Fibroblast of skin of left quadriceps (primary cell): ENCODE measurements at regions not wholly inside any gene's neighbourhood (a gene's known extent, or its start where the extent isn't known, plus 50 kb on each side); places are given as distances from the start of the nearest gene placed in this dataset.
"Not testable (repeated sequence)": the region's sequence is repeated elsewhere in the genome, so short reads cannot be mapped to it uniquely, and the experiment has no call there.

Source experiments
- DNase-seq, 2 experiments: peaks; one replicate each; pipeline ENCODE4 v3.0.0-alpha.2; 2013; ENCODE audit warnings: low read depth in 2 of 2

- no peak for DNase-seq
Measured at GRCh38 chr5:27832886-27833285, 794.5 kb upstream of the CDH9 start.

- peak; percentile 56 to 67 for DNase-seq
Measured at GRCh38 chr5:27830546-27830945, 792.2 kb upstream of the CDH9 start.

GRCh38 chr5:27821681-27822080 is 783.3 kb upstream of the CDH9 start:
- DNase-seq = no peak

- no peak for DNase-seq
Measured at GRCh38 chr5:27818888-27819287, 780.5 kb upstream of the CDH9 start.

- DNase-seq = no peak
Measured at GRCh38 chr5:27814983-27815382, 776.6 kb upstream of the CDH9 start.

GRCh38 chr5:27814286-27814685 is 775.9 kb upstream of the CDH9 start:
- DNase-seq = no peak

GRCh38 chr5:27810458-27810857 is 772.1 kb upstream of the CDH9 start:
- no peak for DNase-seq

- no peak for DNase-seq
Measured at GRCh38 chr5:27797220-27797619, 758.8 kb upstream of the CDH9 start.

GRCh38 chr5:27788184-27788583 is 749.8 kb upstream of the CDH9 start:
- DNase-seq = no peak

- no peak for DNase-seq
Measured at GRCh38 chr5:27784317-27784716, 745.9 kb upstream of the CDH9 start.

- no peak for DNase-seq
Measured at GRCh38 chr5:27778121-27778520, 739.7 kb upstream of the CDH9 start.

GRCh38 chr5:27773636-27774035 is 735.2 kb upstream of the CDH9 start:
- DNase-seq = no peak

GRCh38 chr5:27773166-27773565 is 734.8 kb upstream of the CDH9 start:
- no peak for DNase-seq

GRCh38 chr5:27769748-27770402 is 731.5 kb upstream of the CDH9 start:
- DNase-seq = no peak

- no peak for DNase-seq
Measured at GRCh38 chr5:27748847-27749246, 710.5 kb upstream of the CDH9 start.

- DNase-seq = not testable (repeated sequence)
Measured at GRCh38 chr5:27743383-27743979, 705.1 kb upstream of the CDH9 start.

- no peak for DNase-seq
Measured at GRCh38 chr5:27742805-27743204, 704.4 kb upstream of the CDH9 start.

- DNase-seq = no peak
Measured at GRCh38 chr5:27734838-27735237, 696.5 kb upstream of the CDH9 start.

- DNase-seq = no peak
Measured at GRCh38 chr5:27733237-27733636, 694.9 kb upstream of the CDH9 start.

GRCh38 chr5:27727254-27727653 is 688.9 kb upstream of the CDH9 start:
- no peak for DNase-seq

- no peak for DNase-seq
Measured at GRCh38 chr5:27722337-27722736, 684.0 kb upstream of the CDH9 start.

GRCh38 chr5:27708534-27708933 is 670.1 kb upstream of the CDH9 start:
- DNase-seq = no peak

GRCh38 chr5:27706832-27707231 is 668.4 kb upstream of the CDH9 start:
- no peak for DNase-seq

- no peak for DNase-seq
Measured at GRCh38 chr5:27705661-27706060, 667.3 kb upstream of the CDH9 start.
